Cardiac muscle cell (in vitro differentiated cells and primary cell): ENCODE measurements at regions not wholly inside any gene's neighbourhood (a gene's known extent, or its start where the extent isn't known, plus 50 kb on each side); places are given as distances from the start of the nearest gene placed in this dataset.

Experiments used
- DNase-seq, 2 donors: peaks; one replicate each; pipeline versions ENCODE4 v3.0.0 to v3.0.0-alpha.2; 2010 to 2017; ENCODE audit warnings: low read depth in 1 of 2, low spot score in 1 of 2
- H3K27ac ChIP-seq: fragments of 200-600 bp; sonication (generic); 2 replicates; pipeline ENCODE4 v1.5.1; 2016
- H3K27me3 ChIP-seq: fragments of 200-600 bp; sonication (generic); 2 replicates; pipeline ENCODE4 v1.6.0; 2016; ENCODE audit warnings: control low read depth
- H3K36me3 ChIP-seq: fragments of 200-600 bp; sonication (generic); 2 replicates; pipeline ENCODE4 v1.5.1; 2016; ENCODE audit warnings: control low read depth
- H3K4me1 ChIP-seq: fragments of 200-600 bp; sonication (generic); 2 replicates; pipeline ENCODE4 v1.8.1; 2017; ENCODE audit warnings: low read depth, mild to moderate bottlenecking, mixed run types
- H3K4me3 ChIP-seq: fragments of 200-600 bp; sonication (generic); 2 replicates; pipeline ENCODE4 v1.5.1; 2016; ENCODE audit warnings: mild to moderate bottlenecking
- H3K9me3 ChIP-seq: fragments of 200-600 bp; sonication (generic); 2 replicates; pipeline ENCODE4 v1.5.1; 2017; ENCODE audit warnings: low read depth, mild to moderate bottlenecking, control low read depth
- CTCF ChIP-seq: IDR thresholded peaks from 2 replicates; pipeline ENCODE4 v1.5.1; 2012; ENCODE audit warnings: low read depth, mild to moderate bottlenecking, low read length

DNA sequence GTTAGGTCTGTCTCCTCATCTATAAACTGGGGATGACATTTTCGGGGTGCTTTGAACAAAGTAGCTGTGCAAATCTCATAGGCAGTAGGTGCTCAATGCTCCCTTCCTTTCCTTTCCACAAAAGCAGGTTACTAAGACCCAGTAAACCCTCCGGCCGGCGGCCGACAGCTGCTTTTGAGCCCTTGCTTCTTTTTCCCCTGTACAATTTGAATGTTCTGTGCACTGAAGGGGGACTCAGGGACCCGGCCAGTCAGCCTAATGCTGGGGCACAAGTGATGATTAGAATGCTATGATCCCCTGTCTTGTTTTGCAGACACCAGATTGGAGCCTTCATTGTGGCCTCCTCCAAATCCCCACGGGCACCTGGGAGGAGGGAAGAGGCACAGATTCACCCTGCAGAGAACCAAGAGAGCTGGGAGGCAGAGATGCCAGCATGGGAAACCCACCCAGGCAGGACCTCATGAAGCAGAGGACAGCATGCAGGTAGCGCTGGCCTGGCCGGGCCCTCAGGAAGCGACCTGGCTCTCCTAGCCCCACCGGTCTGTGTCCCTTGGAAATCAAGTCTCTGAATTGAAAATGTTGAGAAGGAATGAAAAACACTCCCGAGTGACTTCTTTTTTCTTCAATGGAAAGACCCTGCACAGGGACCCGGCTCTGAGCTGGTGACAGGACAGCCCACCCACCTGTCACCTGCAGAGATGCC, 128.6 kb upstream of the HDAC4 start:
- no peak for TF ChIP-seq CTCF
- no peaks in the 10 kb centered on the region for H3K27me3 ChIP-seq
- no peak overlapping the region for H3K27ac ChIP-seq
- no peak for DNase-seq
- no peaks in the 10 kb centered on the region for H3K4me1 ChIP-seq
- no peak overlapping the region for H3K4me3 ChIP-seq
- H3K9me3 ChIP-seq, result no peaks in the 10 kb centered on the region
- H3K36me3 ChIP-seq, result no peaks in the 10 kb centered on the region

DNA sequence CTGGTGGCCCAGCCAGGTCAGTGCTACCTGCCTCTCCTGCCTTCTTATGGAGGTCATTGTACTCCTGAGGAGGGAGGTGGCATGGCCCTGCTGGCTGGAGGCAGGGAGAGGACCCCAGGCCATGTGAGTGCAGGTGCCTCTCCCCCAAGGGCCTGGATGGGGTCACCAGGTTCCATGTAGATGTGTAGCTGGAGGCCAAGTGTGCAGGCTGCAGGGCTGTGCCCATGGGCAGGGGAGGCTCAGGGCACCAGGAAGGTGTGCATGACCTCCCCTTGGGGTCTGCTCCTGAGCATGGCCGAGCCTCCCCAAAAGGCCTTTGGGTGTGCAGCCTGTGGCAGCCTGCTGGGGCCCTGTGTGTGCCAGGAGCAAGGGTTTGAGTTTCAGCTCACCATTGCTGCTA, 128.1 kb upstream of the HDAC4 start:
- no peak overlapping the region for H3K27ac ChIP-seq
- H3K4me1 ChIP-seq, result no peaks in the 10 kb centered on the region
- no peak for DNase-seq
- no peak overlapping the region for H3K4me3 ChIP-seq
- H3K27me3 ChIP-seq, result no peaks in the 10 kb centered on the region
- H3K36me3 ChIP-seq, result no peaks in the 10 kb centered on the region
- no peaks in the 10 kb centered on the region for H3K9me3 ChIP-seq
- TF ChIP-seq CTCF, result no peak

DNA sequence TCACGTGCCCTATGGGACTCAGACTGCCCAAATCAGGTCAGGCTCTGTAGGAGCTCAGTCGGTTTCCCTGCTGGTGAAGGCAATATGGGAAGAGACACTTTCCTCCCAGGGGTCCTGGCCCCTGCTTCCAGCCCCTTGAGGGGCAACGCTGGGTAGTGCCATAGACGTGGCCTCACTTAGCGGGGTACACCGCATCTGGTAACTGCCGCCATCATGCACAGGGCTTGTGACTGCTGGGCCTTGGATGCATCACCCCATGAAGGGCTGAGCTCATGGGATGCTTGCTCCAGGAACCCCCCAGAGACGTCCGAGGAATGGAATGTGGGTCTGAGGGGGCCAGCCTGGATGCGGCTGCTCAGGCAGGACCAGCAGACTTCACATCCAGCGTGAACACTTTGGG, 127.3 kb upstream of the HDAC4 start:
- no peaks in the 10 kb centered on the region for H3K9me3 ChIP-seq
- H3K36me3 ChIP-seq, result no peaks in the 10 kb centered on the region
- DNase-seq, result no peak
- no peaks in the 10 kb centered on the region for H3K4me1 ChIP-seq
- no peak for TF ChIP-seq CTCF
- H3K4me3 ChIP-seq, result no peak overlapping the region
- H3K27ac ChIP-seq, result no peak overlapping the region
- no peaks in the 10 kb centered on the region for H3K27me3 ChIP-seq

- Histone ChIP-seq H3K27me3 (no peaks in the 10 kb centered on the region), H3K27ac (no peak overlapping the region)
- no peak for DNase-seq
These were observed 126.0 kb upstream of the HDAC4 start for GRCh38 chr2:239526666-239527415.

GRCh38 chr2:239526038-239526437, 125.2 kb upstream of the HDAC4 start:
- no peak overlapping the region for H3K4me3 ChIP-seq
- no peaks in the 10 kb centered on the region for H3K27me3 ChIP-seq
- H3K9me3 ChIP-seq, result no peaks in the 10 kb centered on the region
- TF ChIP-seq CTCF, result no peak
- H3K4me1 ChIP-seq, result no peaks in the 10 kb centered on the region
- H3K36me3 ChIP-seq, result no peaks in the 10 kb centered on the region
- DNase-seq, result no peak
- H3K27ac ChIP-seq, result no peak overlapping the region

More at GRCh38 chr2:239526666-239527415, 126.0 kb upstream of the HDAC4 start:
- TF ChIP-seq CTCF, result no peak
- Histone ChIP-seq H3K4me3 (no peak overlapping the region), H3K9me3 (no peaks in the 10 kb centered on the region), H3K36me3 (no peaks in the 10 kb centered on the region), H3K4me1 (no peaks in the 10 kb centered on the region)
